AG09309 (cell line): ENCODE measurements at regions not wholly inside any gene's neighbourhood (a gene's known extent, or its start where the extent isn't known, plus 50 kb on each side); places are given as distances from the start of the nearest gene placed in this dataset.

Experiments used
- DNase-seq: peaks from one replicate; pipeline ENCODE4 v3.0.0-alpha.2; 2010; ENCODE audit warnings: low read depth
- H3K4me3 ChIP-seq: 2 replicates; pipeline ENCODE4 v1.5.1; 2011; ENCODE audit warnings: mild to moderate bottlenecking, low read depth, low read length, moderate library complexity; ENCODE audit not compliant: control insufficient read depth
- TF ChIP-seq, protein P1 (sequence below): IDR thresholded peaks from 2 replicates; pipeline ENCODE4 v1.5.1; 2011; ENCODE audit warnings: mild to moderate bottlenecking, low read depth, low read length, inconsistent platforms; ENCODE audit not compliant: insufficient read depth, control insufficient read depth; ENCODE audit errors: missing control alignments

GRCh38 chr2:188665727-188666304 lies 308.4 kb upstream of the COL3A1 start:
- TF ChIP-seq, protein P1, sequence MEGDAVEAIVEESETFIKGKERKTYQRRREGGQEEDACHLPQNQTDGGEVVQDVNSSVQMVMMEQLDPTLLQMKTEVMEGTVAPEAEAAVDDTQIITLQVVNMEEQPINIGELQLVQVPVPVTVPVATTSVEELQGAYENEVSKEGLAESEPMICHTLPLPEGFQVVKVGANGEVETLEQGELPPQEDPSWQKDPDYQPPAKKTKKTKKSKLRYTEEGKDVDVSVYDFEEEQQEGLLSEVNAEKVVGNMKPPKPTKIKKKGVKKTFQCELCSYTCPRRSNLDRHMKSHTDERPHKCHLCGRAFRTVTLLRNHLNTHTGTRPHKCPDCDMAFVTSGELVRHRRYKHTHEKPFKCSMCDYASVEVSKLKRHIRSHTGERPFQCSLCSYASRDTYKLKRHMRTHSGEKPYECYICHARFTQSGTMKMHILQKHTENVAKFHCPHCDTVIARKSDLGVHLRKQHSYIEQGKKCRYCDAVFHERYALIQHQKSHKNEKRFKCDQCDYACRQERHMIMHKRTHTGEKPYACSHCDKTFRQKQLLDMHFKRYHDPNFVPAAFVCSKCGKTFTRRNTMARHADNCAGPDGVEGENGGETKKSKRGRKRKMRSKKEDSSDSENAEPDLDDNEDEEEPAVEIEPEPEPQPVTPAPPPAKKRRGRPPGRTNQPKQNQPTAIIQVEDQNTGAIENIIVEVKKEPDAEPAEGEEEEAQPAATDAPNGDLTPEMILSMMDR, result no peak
- no peak for DNase-seq
- H3K4me3 ChIP-seq, result no peak overlapping the region

DNA sequence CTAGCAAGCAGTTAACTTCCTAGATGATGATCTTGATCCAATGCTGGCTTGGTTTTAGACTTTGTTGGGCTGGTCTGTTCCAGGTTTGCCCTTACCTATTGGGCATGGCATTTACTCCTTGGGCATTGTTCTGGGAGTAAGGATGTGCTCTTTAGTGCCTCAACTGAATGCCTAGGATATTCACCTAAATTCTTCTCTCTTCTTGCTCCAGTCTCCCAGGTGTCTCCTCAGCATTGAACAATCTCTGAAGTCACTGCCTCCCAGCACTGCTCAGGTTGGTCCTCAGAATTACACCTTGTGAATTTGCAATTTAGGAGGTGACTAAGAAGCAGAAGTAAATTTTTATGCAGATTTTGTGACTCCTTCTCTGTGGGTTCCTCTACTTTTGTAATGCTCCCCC lies 307.7 kb upstream of the COL3A1 start:
- no peak for DNase-seq
- TF ChIP-seq, protein P1, result no peak
- H3K4me3 ChIP-seq, result no peak overlapping the region

DNA sequence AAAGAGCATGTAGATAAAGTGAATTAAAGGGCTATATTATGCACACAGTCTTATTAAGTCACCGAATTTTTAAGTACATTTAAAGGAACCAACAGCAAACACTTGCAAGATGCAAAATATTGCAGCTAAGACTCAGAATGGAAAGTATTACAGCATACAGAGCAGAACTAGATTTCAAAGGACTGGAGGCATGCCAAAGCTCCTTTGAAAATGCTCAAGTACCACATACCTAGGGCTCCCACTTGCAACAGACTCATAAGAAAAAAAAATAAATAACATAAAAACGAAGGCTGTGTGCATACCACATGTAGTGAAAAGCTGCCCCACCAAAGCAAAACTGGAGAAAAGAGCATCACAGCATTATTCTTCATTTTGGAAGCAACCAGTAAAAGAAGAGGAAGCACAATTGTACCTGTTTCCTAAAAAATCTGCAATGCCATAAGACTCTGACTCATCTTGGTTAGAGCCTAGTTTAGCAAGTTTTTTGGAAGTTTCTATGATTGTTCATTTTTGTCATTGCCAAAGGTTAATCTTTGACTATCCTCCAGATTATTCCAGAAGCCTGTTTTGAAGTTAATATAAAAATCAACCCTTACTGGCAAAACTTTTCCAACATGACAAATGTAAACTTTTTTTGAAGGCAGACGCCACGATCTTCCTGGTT lies 306.0 kb upstream of the COL3A1 start:
- H3K4me3 ChIP-seq, result no peak overlapping the region
- TF ChIP-seq, protein P1, result no peak
- DNase-seq, result peak; percentile 61

DNA sequence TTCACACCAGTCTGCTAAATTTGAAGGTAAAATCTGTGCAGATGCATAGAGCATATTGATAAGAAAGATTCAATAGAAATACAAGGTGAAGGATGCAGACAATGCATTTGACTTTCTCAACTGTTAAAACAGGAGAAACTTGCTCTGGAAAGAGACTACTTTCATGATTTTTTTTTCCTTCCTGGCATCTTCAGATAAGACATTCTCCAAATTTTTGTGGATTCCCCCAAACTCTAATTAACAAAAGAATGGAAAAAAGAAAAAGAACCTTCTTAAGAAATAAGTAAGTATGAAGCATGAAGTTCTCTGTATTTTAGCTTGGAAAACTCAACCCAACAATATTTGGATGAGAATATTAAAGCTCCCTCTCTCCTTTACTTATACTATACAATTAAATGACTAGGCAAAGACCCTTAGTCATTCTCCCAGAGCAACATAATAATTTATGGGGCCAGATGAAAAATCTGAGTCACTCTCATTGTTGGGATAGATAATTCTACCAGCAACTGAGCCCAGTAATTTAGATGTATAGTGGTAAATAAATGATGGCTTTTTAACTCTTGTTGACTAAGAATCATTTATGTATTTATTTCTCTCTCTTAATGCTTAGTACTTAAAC lies 298.7 kb upstream of the COL3A1 start:
- DNase-seq, result no peak
- H3K4me3 ChIP-seq, result no peak overlapping the region
- TF ChIP-seq, protein P1, result no peak

DNA sequence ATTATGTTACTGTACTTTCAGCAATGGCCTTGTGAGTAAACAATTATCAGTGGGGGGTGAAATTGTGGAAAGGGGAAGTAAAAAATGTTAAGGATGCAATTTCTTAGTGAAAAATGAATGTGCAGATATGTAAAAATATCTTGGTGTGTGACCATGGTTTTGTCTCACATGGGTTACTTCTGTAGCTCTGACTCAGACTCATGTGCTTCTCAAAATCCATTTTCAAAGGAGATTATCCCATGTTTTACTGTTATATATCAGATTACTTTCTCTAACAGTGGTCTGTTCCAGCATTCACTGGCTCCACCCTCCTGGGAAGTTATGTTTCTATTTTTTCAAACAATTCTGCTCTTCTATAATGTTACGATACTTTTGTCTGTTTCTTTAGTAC lies 298.2 kb upstream of the COL3A1 start:
- no peak for DNase-seq
- no peak overlapping the region for H3K4me3 ChIP-seq
- TF ChIP-seq, protein P1, result no peak

GRCh38 chr2:188677142-188677541 lies 297.0 kb upstream of the COL3A1 start:
- TF ChIP-seq, protein P1, result no peak
- DNase-seq, result no peak

More at GRCh38 chr2:188677142-188677541, 297.0 kb upstream of the COL3A1 start:
- H3K4me3 ChIP-seq, result no peak overlapping the region
